WTC11 (cell line): ENCODE measurements at regions not wholly inside any gene's neighbourhood (a gene's known extent, or its start where the extent isn't known, plus 50 kb on each side); places are given as distances from the start of the nearest gene placed in this dataset.
A peak's percentile ranks its signal among the peaks of the same experiment; 100 is the strongest.

Experiments used
- ATAC-seq: fragments of 200-7000 bp; cut with Tn5 transposase; 2 replicates; pipeline ENCODE4 v1.10.0; 2021; ENCODE audit warnings: mild to moderate bottlenecking, moderate library complexity
- CTCF ChIA-PET: fragments of 300-600 bp; sonication (Branson Sonifier 250); formaldehyde crosslinking; loops from one replicate; lab custom pipeline; 2021; ENCODE audit warnings: antibody characterized with exemption; lab: Charles Lee
- POLR2A ChIA-PET: fragments of 350-600 bp; sonication (Branson Sonifier 250); formaldehyde crosslinking; loops from one replicate; lab custom pipeline; 2021; ENCODE audit warnings: antibody characterized with exemption; lab: Charles Lee
- DNase-seq: peaks from one replicate; pipeline ENCODE4 v3.0.0; 2021; ENCODE audit warnings: low spot score
- H3K27ac Mint-ChIP-seq: 2 replicates; pipeline ENCODE4 v1.8.0; 2021; ENCODE audit warnings: mixed read lengths
- H3K27me3 Mint-ChIP-seq: 2 replicates; pipeline ENCODE4 v1.8.0; 2021; ENCODE audit warnings: low read depth, mild to moderate bottlenecking, moderate library complexity, mixed read lengths
- H3K36me3 Mint-ChIP-seq: 2 replicates; pipeline ENCODE4 v1.8.0; 2021; ENCODE audit warnings: mixed read lengths
- H3K4me1 Mint-ChIP-seq: 2 replicates; pipeline ENCODE4 v1.8.0; 2022; ENCODE audit warnings: mixed read lengths
- H3K4me3 Mint-ChIP-seq: 2 replicates; pipeline ENCODE4 v1.8.0; 2021; ENCODE audit warnings: mild to moderate bottlenecking, moderate library complexity, mixed read lengths
- H3K9me3 Mint-ChIP-seq: 2 replicates; pipeline ENCODE4 v1.8.0; 2021; ENCODE audit warnings: mixed read lengths
- CREB1 ChIP-seq: sonication (generic); formaldehyde crosslinking; IDR thresholded peaks from 2 replicates; pipeline ENCODE4 v1.8.0; 2023; ENCODE audit warnings: mild to moderate bottlenecking, missing genetic modification reagents
- FOXK1 ChIP-seq: sonication (generic); formaldehyde crosslinking; IDR thresholded peaks from 2 replicates; pipeline ENCODE4 v1.8.0; 2022; ENCODE audit warnings: mild to moderate bottlenecking, moderate library complexity, missing genetic modification reagents
- NR1H2 ChIP-seq: sonication (generic); formaldehyde crosslinking; IDR thresholded peaks from 2 replicates; pipeline ENCODE4 v1.9.0; 2021; ENCODE audit warnings: mild to moderate bottlenecking, moderate library complexity, missing genetic modification reagents
- OVOL2 ChIP-seq: fragments of 250-450 bp; sonication (Bioruptor Pico); IDR thresholded peaks from 2 replicates; pipeline ENCODE4 v1.9.0; 2021; ENCODE audit warnings: mild to moderate bottlenecking, borderline replicate concordance
- SOX15 ChIP-seq: fragments of 250-450 bp; sonication (Bioruptor Pico); IDR thresholded peaks from 2 replicates; pipeline ENCODE4 v1.9.0; 2021; ENCODE audit warnings: mild to moderate bottlenecking
- SP1 ChIP-seq: sonication (generic); formaldehyde crosslinking; conservative IDR thresholded peaks from 2 replicates; pipeline ENCODE4 v1.8.1; 2022; ENCODE audit warnings: missing genetic modification reagents
- TEAD4 ChIP-seq: sonication (generic); formaldehyde crosslinking; IDR thresholded peaks from 2 replicates; pipeline ENCODE4 v1.8.0; 2022; ENCODE audit warnings: mild to moderate bottlenecking, missing genetic modification reagents
- TP53 ChIP-seq: sonication (generic); formaldehyde crosslinking; IDR thresholded peaks from 2 replicates; pipeline ENCODE4 v1.8.1; 2023; ENCODE audit warnings: mild to moderate bottlenecking, missing genetic modification reagents
- ZBTB21 ChIP-seq: sonication (generic); formaldehyde crosslinking; IDR thresholded peaks from 2 replicates; pipeline ENCODE4 v1.8.1; 2023; ENCODE audit warnings: mild to moderate bottlenecking, missing genetic modification reagents, borderline replicate concordance
- ZNF138 ChIP-seq: sonication (generic); formaldehyde crosslinking; conservative IDR thresholded peaks from 2 replicates; pipeline ENCODE4 v1.8.1; 2022; ENCODE audit warnings: mild to moderate bottlenecking, moderate library complexity, missing genetic modification reagents
- ZNF263 ChIP-seq: sonication (generic); formaldehyde crosslinking; IDR thresholded peaks from 2 replicates; pipeline ENCODE4 v1.8.1; 2022; ENCODE audit warnings: low read depth, mild to moderate bottlenecking, moderate library complexity, missing genetic modification reagents
- ZNF317 ChIP-seq: sonication (generic); formaldehyde crosslinking; IDR thresholded peaks from 2 replicates; pipeline ENCODE4 v1.8.1; 2023; ENCODE audit warnings: low read depth, mild to moderate bottlenecking, moderate library complexity, missing genetic modification reagents, borderline replicate concordance
- ZNF416 ChIP-seq: fragments of 250-450 bp; sonication (Bioruptor Pico); IDR thresholded peaks from 2 replicates; pipeline ENCODE4 v1.9.0; 2021; ENCODE audit warnings: mild to moderate bottlenecking, inconsistent platforms
- TF ChIP-seq, protein P1 (sequence below): sonication (generic); formaldehyde crosslinking; IDR thresholded peaks from 2 replicates; pipeline ENCODE4 v1.8.0; 2022; ENCODE audit warnings: mild to moderate bottlenecking, missing genetic modification reagents
- TF ChIP-seq, protein P2 (sequence below): sonication (generic); formaldehyde crosslinking; IDR thresholded peaks from 2 replicates; pipeline ENCODE4 v1.8.1; 2022; ENCODE audit warnings: mild to moderate bottlenecking, moderate library complexity, missing genetic modification reagents
- TF ChIP-seq, protein P3 (sequence below): sonication (generic); formaldehyde crosslinking; conservative IDR thresholded peaks from 2 replicates; pipeline ENCODE4 v1.8.1; 2022; ENCODE audit warnings: mild to moderate bottlenecking, missing genetic modification reagents
- TF ChIP-seq, protein P4 (sequence below): sonication (generic); formaldehyde crosslinking; IDR thresholded peaks from 2 replicates; pipeline ENCODE4 v1.8.0; 2023; ENCODE audit warnings: missing genetic modification reagents
- TF ChIP-seq, protein P5 (sequence below): sonication (generic); formaldehyde crosslinking; IDR thresholded peaks from 2 replicates; pipeline ENCODE4 v1.8.0; 2023; ENCODE audit warnings: missing genetic modification reagents, mild to moderate bottlenecking, borderline replicate concordance
- TF ChIP-seq, protein P6 (sequence below): sonication (generic); formaldehyde crosslinking; IDR thresholded peaks from 2 replicates; pipeline ENCODE4 v1.8.1; 2023; ENCODE audit warnings: mild to moderate bottlenecking, missing genetic modification reagents
- TF ChIP-seq, protein P7 (sequence below): sonication (generic); formaldehyde crosslinking; IDR thresholded peaks from 2 replicates; pipeline ENCODE4 v1.8.1; 2023; ENCODE audit warnings: mild to moderate bottlenecking, missing genetic modification reagents, moderate library complexity
- TF ChIP-seq, protein P8 (sequence below): sonication (generic); formaldehyde crosslinking; IDR thresholded peaks from 2 replicates; pipeline ENCODE4 v1.8.1; 2023; ENCODE audit warnings: mild to moderate bottlenecking, missing genetic modification reagents

DNA sequence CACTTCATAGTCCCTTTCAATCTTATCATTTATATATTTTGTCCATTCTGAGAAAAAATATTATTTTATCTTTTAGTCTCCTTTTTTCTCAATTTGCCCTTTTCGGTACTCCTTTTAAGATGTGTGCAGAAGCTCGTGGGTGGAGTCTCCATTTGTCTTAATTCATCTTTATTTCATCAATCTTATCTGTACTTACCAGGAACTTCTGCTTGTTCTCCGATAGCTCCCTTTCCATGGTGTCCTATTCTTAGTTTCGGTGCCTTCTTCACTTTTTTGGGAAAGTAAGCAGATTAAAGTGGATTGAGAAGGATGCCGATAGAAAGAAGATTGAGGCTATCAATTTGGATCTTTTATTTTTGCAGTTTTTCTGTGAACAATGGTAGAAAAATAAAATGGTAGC, 183.4 kb upstream of the PLEKHA5 start (continued):
- TF ChIP-seq, protein P1, sequence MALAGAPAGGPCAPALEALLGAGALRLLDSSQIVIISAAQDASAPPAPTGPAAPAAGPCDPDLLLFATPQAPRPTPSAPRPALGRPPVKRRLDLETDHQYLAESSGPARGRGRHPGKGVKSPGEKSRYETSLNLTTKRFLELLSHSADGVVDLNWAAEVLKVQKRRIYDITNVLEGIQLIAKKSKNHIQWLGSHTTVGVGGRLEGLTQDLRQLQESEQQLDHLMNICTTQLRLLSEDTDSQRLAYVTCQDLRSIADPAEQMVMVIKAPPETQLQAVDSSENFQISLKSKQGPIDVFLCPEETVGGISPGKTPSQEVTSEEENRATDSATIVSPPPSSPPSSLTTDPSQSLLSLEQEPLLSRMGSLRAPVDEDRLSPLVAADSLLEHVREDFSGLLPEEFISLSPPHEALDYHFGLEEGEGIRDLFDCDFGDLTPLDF (CRISPR knock-in tag), result no peak
- no peak for TF ChIP-seq FOXK1
- no peak for TF ChIP-seq ZBTB21 (CRISPR knock-in tag)
- no peak for TF ChIP-seq ZNF416 (CRISPR knock-in tag)
- TF ChIP-seq ZNF317 (CRISPR knock-in tag), result no peak
- TF ChIP-seq, protein P2, sequence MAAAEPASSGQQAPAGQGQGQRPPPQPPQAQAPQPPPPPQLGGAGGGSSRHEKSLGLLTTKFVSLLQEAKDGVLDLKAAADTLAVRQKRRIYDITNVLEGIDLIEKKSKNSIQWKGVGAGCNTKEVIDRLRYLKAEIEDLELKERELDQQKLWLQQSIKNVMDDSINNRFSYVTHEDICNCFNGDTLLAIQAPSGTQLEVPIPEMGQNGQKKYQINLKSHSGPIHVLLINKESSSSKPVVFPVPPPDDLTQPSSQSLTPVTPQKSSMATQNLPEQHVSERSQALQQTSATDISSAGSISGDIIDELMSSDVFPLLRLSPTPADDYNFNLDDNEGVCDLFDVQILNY (CRISPR knock-in tag), result no peak
- no peak for TF ChIP-seq CREB1
- no peak for TF ChIP-seq ZNF263
- TF ChIP-seq, protein P3, sequence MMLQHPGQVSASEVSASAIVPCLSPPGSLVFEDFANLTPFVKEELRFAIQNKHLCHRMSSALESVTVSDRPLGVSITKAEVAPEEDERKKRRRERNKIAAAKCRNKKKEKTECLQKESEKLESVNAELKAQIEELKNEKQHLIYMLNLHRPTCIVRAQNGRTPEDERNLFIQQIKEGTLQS (CRISPR knock-in tag), result no peak
- TF ChIP-seq, protein P4, sequence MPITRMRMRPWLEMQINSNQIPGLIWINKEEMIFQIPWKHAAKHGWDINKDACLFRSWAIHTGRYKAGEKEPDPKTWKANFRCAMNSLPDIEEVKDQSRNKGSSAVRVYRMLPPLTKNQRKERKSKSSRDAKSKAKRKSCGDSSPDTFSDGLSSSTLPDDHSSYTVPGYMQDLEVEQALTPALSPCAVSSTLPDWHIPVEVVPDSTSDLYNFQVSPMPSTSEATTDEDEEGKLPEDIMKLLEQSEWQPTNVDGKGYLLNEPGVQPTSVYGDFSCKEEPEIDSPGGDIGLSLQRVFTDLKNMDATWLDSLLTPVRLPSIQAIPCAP (CRISPR knock-in tag), result no peak
- TF ChIP-seq SP1 (CRISPR knock-in tag), result no peak

DNA sequence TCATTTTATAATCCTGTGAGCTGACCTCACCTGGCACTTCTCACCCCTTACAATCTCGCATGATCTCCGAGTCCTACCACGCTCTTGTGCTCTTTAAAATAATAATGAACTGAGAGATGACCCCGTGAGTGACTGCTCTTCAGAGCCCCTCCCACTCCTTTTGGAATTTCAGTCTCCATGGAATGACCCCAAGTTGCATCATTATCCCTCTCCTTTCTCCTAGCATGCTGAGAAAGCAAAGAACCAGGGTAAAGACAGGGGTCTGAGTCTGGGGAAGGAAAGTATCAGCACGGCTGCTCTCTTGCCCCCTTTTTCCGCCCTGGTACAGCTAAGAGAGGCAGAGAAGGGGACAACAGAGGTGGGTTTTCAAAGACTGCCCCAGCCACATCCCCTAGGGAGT, 178.3 kb upstream of the PLEKHA5 start:
- Mint-ChIP-seq H3K4me3 (no peak overlapping the region), H3K4me1 (peaks cover 7% of the 10 kb centered on the region), H3K9me3 (peaks cover 12% of the 10 kb centered on the region; the same call in 1 of the 2 replicates), H3K27me3 (no peaks in the 10 kb centered on the region), H3K27ac (no peak overlapping the region), H3K36me3 (no peaks in the 10 kb centered on the region)
- DNase-seq (no peak), ATAC-seq (peak; percentile 74)
- TF ChIP-seq ZNF138 (CRISPR knock-in tag) (no peak), SOX15 (CRISPR knock-in tag) (no peak), TP53 (CRISPR knock-in tag) (no peak), OVOL2 (no peak), NR1H2 (no peak), TEAD4 (no peak), ZNF416 (CRISPR knock-in tag) (no peak), FOXK1 (no peak)
- TF ChIP-seq, protein P5, sequence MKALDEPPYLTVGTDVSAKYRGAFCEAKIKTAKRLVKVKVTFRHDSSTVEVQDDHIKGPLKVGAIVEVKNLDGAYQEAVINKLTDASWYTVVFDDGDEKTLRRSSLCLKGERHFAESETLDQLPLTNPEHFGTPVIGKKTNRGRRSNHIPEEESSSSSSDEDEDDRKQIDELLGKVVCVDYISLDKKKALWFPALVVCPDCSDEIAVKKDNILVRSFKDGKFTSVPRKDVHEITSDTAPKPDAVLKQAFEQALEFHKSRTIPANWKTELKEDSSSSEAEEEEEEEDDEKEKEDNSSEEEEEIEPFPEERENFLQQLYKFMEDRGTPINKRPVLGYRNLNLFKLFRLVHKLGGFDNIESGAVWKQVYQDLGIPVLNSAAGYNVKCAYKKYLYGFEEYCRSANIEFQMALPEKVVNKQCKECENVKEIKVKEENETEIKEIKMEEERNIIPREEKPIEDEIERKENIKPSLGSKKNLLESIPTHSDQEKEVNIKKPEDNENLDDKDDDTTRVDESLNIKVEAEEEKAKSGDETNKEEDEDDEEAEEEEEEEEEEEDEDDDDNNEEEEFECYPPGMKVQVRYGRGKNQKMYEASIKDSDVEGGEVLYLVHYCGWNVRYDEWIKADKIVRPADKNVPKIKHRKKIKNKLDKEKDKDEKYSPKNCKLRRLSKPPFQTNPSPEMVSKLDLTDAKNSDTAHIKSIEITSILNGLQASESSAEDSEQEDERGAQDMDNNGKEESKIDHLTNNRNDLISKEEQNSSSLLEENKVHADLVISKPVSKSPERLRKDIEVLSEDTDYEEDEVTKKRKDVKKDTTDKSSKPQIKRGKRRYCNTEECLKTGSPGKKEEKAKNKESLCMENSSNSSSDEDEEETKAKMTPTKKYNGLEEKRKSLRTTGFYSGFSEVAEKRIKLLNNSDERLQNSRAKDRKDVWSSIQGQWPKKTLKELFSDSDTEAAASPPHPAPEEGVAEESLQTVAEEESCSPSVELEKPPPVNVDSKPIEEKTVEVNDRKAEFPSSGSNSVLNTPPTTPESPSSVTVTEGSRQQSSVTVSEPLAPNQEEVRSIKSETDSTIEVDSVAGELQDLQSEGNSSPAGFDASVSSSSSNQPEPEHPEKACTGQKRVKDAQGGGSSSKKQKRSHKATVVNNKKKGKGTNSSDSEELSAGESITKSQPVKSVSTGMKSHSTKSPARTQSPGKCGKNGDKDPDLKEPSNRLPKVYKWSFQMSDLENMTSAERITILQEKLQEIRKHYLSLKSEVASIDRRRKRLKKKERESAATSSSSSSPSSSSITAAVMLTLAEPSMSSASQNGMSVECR (CRISPR knock-in tag), result no peak
- TF ChIP-seq, protein P3 (CRISPR knock-in tag), result no peak
- TF ChIP-seq, protein P6, sequence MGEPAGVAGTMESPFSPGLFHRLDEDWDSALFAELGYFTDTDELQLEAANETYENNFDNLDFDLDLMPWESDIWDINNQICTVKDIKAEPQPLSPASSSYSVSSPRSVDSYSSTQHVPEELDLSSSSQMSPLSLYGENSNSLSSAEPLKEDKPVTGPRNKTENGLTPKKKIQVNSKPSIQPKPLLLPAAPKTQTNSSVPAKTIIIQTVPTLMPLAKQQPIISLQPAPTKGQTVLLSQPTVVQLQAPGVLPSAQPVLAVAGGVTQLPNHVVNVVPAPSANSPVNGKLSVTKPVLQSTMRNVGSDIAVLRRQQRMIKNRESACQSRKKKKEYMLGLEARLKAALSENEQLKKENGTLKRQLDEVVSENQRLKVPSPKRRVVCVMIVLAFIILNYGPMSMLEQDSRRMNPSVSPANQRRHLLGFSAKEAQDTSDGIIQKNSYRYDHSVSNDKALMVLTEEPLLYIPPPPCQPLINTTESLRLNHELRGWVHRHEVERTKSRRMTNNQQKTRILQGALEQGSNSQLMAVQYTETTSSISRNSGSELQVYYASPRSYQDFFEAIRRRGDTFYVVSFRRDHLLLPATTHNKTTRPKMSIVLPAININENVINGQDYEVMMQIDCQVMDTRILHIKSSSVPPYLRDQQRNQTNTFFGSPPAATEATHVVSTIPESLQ (CRISPR knock-in tag), result no peak
- TF ChIP-seq, protein P7, sequence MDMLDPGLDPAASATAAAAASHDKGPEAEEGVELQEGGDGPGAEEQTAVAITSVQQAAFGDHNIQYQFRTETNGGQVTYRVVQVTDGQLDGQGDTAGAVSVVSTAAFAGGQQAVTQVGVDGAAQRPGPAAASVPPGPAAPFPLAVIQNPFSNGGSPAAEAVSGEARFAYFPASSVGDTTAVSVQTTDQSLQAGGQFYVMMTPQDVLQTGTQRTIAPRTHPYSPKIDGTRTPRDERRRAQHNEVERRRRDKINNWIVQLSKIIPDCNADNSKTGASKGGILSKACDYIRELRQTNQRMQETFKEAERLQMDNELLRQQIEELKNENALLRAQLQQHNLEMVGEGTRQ (CRISPR knock-in tag), result no peak
- TF ChIP-seq, protein P8, sequence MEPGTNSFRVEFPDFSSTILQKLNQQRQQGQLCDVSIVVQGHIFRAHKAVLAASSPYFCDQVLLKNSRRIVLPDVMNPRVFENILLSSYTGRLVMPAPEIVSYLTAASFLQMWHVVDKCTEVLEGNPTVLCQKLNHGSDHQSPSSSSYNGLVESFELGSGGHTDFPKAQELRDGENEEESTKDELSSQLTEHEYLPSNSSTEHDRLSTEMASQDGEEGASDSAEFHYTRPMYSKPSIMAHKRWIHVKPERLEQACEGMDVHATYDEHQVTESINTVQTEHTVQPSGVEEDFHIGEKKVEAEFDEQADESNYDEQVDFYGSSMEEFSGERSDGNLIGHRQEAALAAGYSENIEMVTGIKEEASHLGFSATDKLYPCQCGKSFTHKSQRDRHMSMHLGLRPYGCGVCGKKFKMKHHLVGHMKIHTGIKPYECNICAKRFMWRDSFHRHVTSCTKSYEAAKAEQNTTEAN, result no peak
- TF ChIP-seq, protein P1 (CRISPR knock-in tag), result no peak
- CTCF ChIA-PET, result no interaction called here
- POLR2A ChIA-PET, result no interaction called here
